Upper lobe of left lung (tissue), 4 donors: ENCODE measurements at regions not wholly inside any gene's neighbourhood (a gene's known extent, or its start where the extent isn't known, plus 50 kb on each side); places are given as distances from the start of the nearest gene placed in this dataset.

ENCODE experiments used
- POLR2A ChIP-seq, 4 donors: fragments of 450-650 bp; IDR thresholded peaks; one replicate each; pipeline ENCODE4 v1.5.1; 2016 to 2017; ENCODE audit warnings: antibody characterized with exemption in 4 of 4, mild to moderate bottlenecking in 2 of 4
- TF ChIP-seq, protein P1 (sequence below), 6 experiments: fragments of 450-650 bp in 4 of 6; fragments of 200-600 bp in 2 of 6; sonication (generic) in 2 of 6; IDR thresholded peaks; one replicate each; pipeline ENCODE4 v1.5.1; 2016 to 2019; ENCODE audit warnings: antibody characterized with exemption in 6 of 6

DNA sequence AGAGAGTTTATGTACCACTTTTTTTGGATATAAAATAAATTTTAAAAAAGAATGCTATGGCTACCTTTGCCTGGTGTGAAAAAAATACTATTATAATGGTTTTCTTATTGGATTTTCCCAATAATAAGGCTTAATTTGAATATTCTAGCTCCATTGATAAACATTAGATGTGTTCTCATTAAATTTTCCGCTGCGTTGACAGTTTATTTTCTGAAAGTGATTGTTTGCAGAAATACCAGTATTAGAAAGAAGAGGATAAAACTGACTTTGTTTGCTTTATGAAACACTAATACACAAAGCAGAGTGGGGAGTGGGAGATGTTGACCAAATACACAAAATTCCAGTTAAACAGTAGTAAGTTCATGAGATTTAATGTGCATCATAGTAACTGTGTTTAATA lies 433.3 kb upstream of the TMEFF2 start:
- TF ChIP-seq POLR2A (IDR thresholded peaks at IDR 0.05) = no peak
- TF ChIP-seq, protein P1, sequence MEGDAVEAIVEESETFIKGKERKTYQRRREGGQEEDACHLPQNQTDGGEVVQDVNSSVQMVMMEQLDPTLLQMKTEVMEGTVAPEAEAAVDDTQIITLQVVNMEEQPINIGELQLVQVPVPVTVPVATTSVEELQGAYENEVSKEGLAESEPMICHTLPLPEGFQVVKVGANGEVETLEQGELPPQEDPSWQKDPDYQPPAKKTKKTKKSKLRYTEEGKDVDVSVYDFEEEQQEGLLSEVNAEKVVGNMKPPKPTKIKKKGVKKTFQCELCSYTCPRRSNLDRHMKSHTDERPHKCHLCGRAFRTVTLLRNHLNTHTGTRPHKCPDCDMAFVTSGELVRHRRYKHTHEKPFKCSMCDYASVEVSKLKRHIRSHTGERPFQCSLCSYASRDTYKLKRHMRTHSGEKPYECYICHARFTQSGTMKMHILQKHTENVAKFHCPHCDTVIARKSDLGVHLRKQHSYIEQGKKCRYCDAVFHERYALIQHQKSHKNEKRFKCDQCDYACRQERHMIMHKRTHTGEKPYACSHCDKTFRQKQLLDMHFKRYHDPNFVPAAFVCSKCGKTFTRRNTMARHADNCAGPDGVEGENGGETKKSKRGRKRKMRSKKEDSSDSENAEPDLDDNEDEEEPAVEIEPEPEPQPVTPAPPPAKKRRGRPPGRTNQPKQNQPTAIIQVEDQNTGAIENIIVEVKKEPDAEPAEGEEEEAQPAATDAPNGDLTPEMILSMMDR (IDR thresholded peaks at IDR 0.05) = no peak
